ENCODE measurements at regions not wholly inside any gene's neighbourhood (a gene's known extent, or its start where the extent isn't known, plus 50 kb on each side); places are given as distances from the start of the nearest gene placed in this dataset.

DNA sequence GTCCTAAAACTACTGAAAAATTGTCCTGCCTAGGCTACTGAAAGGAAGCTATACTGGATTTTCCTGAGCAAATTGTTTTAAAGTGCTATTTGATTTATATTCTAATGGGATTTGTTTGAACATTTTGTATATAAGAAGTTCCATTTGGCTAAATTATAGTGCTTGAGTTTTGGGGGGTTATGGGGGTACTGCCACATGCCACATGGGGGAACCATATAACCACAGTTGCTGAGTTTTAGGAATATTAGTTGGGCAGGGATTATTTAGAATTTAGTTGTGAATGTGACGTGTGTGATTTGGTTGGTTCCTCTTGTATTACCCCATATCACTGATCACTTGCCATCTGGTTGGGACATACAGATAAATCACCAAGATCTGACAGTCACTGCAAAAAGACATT, 224.5 kb upstream of the TAPT1 start:
- DNase-seq (ENCODE audit: extremely low spot score), result no peak
- CTCF ChIA-PET, result no interaction called here
- no peak for TF ChIP-seq BHLHE40 (IDR thresholded peaks at IDR 0.05; ENCODE audit: borderline replicate concordance)
- no peak for TF ChIP-seq PKNOX1 (IDR thresholded peaks at IDR 0.05)
- TF ChIP-seq NFRKB (IDR thresholded peaks at IDR 0.05), result no peak
- TF ChIP-seq FOXM1 (IDR thresholded peaks at IDR 0.05; ENCODE audit: borderline replicate concordance), result no peak
- TF ChIP-seq TARDBP (IDR thresholded peaks at IDR 0.05), result no peak
- POLR2A ChIA-PET, result no interaction called here

GRCh38 chr4:16450031-16450430, 223.8 kb upstream of the TAPT1 start:
- ChIA-PET POLR2A (no interaction called here), CTCF (no interaction called here)
- no peak for TF ChIP-seq TARDBP (IDR thresholded peaks at IDR 0.05)
- TF ChIP-seq NFRKB (IDR thresholded peaks at IDR 0.05), result no peak
- no peak for TF ChIP-seq HDGF (IDR thresholded peaks at IDR 0.05; ENCODE audit: borderline replicate concordance)
- no peak for TF ChIP-seq ELF4 (IDR thresholded peaks at IDR 0.05)
- no peak for TF ChIP-seq L3MBTL2 (conservative IDR thresholded peaks at IDR 0.05)
- no peak for DNase-seq (ENCODE audit: extremely low spot score)

DNA sequence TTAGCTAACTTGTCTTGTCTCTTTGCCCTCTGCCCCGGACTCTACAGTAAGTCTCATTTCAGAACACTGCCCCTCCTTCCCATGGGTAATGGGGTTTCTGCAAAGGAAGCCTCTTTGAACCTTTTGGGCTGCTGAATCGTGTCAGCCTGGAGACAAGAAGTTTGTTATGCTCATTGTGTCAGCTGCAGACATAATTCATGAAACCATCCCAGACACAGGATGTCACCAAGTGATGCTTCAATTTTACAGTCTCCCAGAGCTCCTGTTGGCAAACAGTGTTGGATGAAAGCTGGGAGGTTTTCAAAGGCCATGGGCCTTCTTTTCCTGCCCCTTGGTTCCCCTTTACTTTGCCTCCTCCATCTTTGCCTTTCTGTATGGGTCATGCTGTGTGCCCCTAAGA, 223.1 kb upstream of the TAPT1 start:
- DNase-seq (ENCODE audit: extremely low spot score), result no peak
- TF ChIP-seq NFRKB (IDR thresholded peaks at IDR 0.05), result no peak
- TF ChIP-seq ARNT (IDR thresholded peaks at IDR 0.05), result no peak
- TF ChIP-seq BHLHE40 (IDR thresholded peaks at IDR 0.05; ENCODE audit: borderline replicate concordance), result no peak
- no peak for TF ChIP-seq TARDBP (IDR thresholded peaks at IDR 0.05)
- TF ChIP-seq SUZ12 (IDR thresholded peaks at IDR 0.05), result no peak
- no peak for TF ChIP-seq CTBP1 (IDR thresholded peaks at IDR 0.05; ENCODE audit: borderline replicate concordance)
- no peak for TF ChIP-seq SP1 (IDR thresholded peaks at IDR 0.05)
- TF ChIP-seq FOXM1 (IDR thresholded peaks at IDR 0.05; ENCODE audit: borderline replicate concordance), result no peak
- no peak for TF ChIP-seq L3MBTL2 (conservative IDR thresholded peaks at IDR 0.05)
- ChIA-PET CTCF (no interaction called here), POLR2A (no interaction called here)

DNA sequence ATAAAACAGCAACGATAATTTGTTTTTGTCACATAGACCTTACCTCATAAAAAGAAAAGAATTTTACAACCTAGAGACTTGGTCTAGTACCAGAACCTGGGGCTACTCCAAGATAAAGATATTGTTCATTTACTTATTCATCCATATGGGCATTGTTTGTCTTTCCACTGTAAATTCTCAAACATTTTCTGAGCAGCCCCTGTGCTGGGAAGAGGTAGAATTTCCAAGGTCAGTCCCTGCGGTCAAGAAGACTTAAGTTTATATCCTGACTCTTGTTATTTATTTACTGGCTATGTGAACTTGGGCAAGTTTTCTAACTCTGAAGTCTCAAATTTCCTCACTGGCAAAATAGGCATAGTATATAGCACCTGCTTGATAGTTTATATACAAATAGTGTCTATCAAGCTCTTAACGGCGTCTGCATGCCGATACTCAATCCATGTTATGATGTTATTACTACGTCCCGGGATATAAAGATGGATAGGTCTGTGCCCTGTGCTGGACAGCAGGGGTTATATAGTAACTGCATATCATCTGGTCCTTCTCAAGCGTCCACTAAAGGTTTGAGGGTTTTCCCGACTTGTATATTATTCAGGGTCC, 222.1 kb upstream of the TAPT1 start:
- TF ChIP-seq SP1 (IDR thresholded peaks at IDR 0.05) (no peak), LEF1 (IDR thresholded peaks at IDR 0.05; ENCODE audit: borderline replicate concordance) (no peak), ELF4 (IDR thresholded peaks at IDR 0.05) (no peak), FOXK2 (IDR thresholded peaks at IDR 0.05) (no peak), ARNT (IDR thresholded peaks at IDR 0.05) (no peak), L3MBTL2 (conservative IDR thresholded peaks at IDR 0.05) (no peak), SUZ12 (IDR thresholded peaks at IDR 0.05) (no peak), BHLHE40 (IDR thresholded peaks at IDR 0.05; ENCODE audit: borderline replicate concordance) (no peak), HDGF (IDR thresholded peaks at IDR 0.05; ENCODE audit: borderline replicate concordance) (no peak), CTBP1 (IDR thresholded peaks at IDR 0.05; ENCODE audit: borderline replicate concordance) (no peak), TARDBP (IDR thresholded peaks at IDR 0.05) (no peak), NFRKB (IDR thresholded peaks at IDR 0.05) (no peak), FOXM1 (IDR thresholded peaks at IDR 0.05; ENCODE audit: borderline replicate concordance) (no peak), PKNOX1 (IDR thresholded peaks at IDR 0.05) (no peak), FOXA1 (IDR thresholded peaks at IDR 0.05) (no peak), ZNF384 (IDR thresholded peaks at IDR 0.05) (no peak)
- DNase-seq (ENCODE audit: extremely low spot score), result no peak
- ChIA-PET POLR2A (no interaction called here), CTCF (no interaction called here)

GRCh38 chr4:16443504-16444088, 217.3 kb upstream of the TAPT1 start:
- ChIA-PET POLR2A (no interaction called here), CTCF (interaction anchor here (1.0 kb wide), 1 partner anchor 151 kb away, joined by 4 read pairs; no protein-coding TSS in a partner anchor)
- TF ChIP-seq L3MBTL2 (conservative IDR thresholded peaks at IDR 0.05) (no peak), TARDBP (IDR thresholded peaks at IDR 0.05) (no peak), ARNT (IDR thresholded peaks at IDR 0.05) (no peak), BHLHE40 (IDR thresholded peaks at IDR 0.05; ENCODE audit: borderline replicate concordance) (no peak)
- peak; percentile 47 for DNase-seq (ENCODE audit: extremely low spot score)

- no peak for TF ChIP-seq CTBP1 (IDR thresholded peaks at IDR 0.05; ENCODE audit: borderline replicate concordance)
- no peak for TF ChIP-seq SP1 (IDR thresholded peaks at IDR 0.05)
- no peak for TF ChIP-seq ZNF384 (IDR thresholded peaks at IDR 0.05)
- no peak for TF ChIP-seq L3MBTL2 (conservative IDR thresholded peaks at IDR 0.05)
- no peak for TF ChIP-seq SUZ12 (IDR thresholded peaks at IDR 0.05)
- no peak for TF ChIP-seq ARNT (IDR thresholded peaks at IDR 0.05)
- TF ChIP-seq FOXK2 (IDR thresholded peaks at IDR 0.05), result no peak
- no peak for TF ChIP-seq FOXM1 (IDR thresholded peaks at IDR 0.05; ENCODE audit: borderline replicate concordance)
- DNase-seq (ENCODE audit: extremely low spot score), result no peak
- CTCF ChIA-PET, result no interaction called here
- POLR2A ChIA-PET, result no interaction called here
Measured at GRCh38 chr4:16442296-16442695, 216.0 kb upstream of the TAPT1 start.

GRCh38 chr4:16439768-16440167, 213.5 kb upstream of the TAPT1 start:
- TF ChIP-seq FOXK2 (IDR thresholded peaks at IDR 0.05), result no peak
- no peak for TF ChIP-seq PKNOX1 (IDR thresholded peaks at IDR 0.05)
- no peak for TF ChIP-seq SUZ12 (IDR thresholded peaks at IDR 0.05)
- no peak for TF ChIP-seq HDGF (IDR thresholded peaks at IDR 0.05; ENCODE audit: borderline replicate concordance)
- no peak for TF ChIP-seq SP1 (IDR thresholded peaks at IDR 0.05)
- no peak for TF ChIP-seq LEF1 (IDR thresholded peaks at IDR 0.05; ENCODE audit: borderline replicate concordance)
- no peak for TF ChIP-seq ELF4 (IDR thresholded peaks at IDR 0.05)
- POLR2A ChIA-PET, result no interaction called here
- DNase-seq (ENCODE audit: extremely low spot score), result no peak
- CTCF ChIA-PET, result no interaction called here
